IMR-90 (cell line): ENCODE measurements at regions not wholly inside any gene's neighbourhood (a gene's known extent, or its start where the extent isn't known, plus 50 kb on each side); places are given as distances from the start of the nearest gene placed in this dataset.

Experiments used
- ATAC-seq: fragments of 200-7000 bp; cut with Tn5 transposase; 2 replicates; pipeline ENCODE4 v1.9.1; 2020; ENCODE audit warnings: low read depth, mild to moderate bottlenecking, moderate library complexity
- BruUV-seq: library from RNA; stranded (reverse); fragments of 400-500 nt; replicated peaks from 2 replicates; lab custom pipeline; 2021; lab: Mats Ljungman, UMichigan
- CTCF ChIA-PET: fragments of 300-600 bp; formaldehyde crosslinking; extraction: SDS; loops from one replicate; lab custom pipeline; 2021; ENCODE audit warnings: antibody characterized with exemption; lab: Yijun Ruan, JAX
- POLR2A ChIA-PET: fragments of 300-600 bp; sonication (Branson Sonifier 250); formaldehyde crosslinking; loops from one replicate; lab custom pipeline; 2022; ENCODE audit warnings: antibody characterized with exemption; ENCODE audit not compliant: unreplicated experiment; lab: Charles Lee
- DNase-seq: peaks from one replicate; pipeline ENCODE4 v3.0.0; 2013
- H2AFZ ChIP-seq: replicated peaks from 2 replicates; pipeline ENCODE3; 2013; ENCODE audit warnings: low read length, mild to moderate bottlenecking; ENCODE audit not compliant: poor library complexity
- H2AK5ac ChIP-seq: 2 replicates; pipeline ENCODE4 v1.6.1; 2013; ENCODE audit warnings: low read depth, low read length, inconsistent platforms
- H2AK9ac ChIP-seq: replicated peaks from 2 replicates; pipeline ENCODE3; 2013; ENCODE audit warnings: mild to moderate bottlenecking, low read depth, low read length, moderate library complexity; ENCODE audit not compliant: poor library complexity
- H2BK120ac ChIP-seq: 2 replicates; pipeline ENCODE4 v1.6.1; 2013; ENCODE audit warnings: low read depth, low read length, inconsistent platforms
- H2BK15ac ChIP-seq: 3 replicates; pipeline ENCODE4 v1.6.1; 2013; ENCODE audit warnings: low read depth, low read length, inconsistent platforms
- H2BK20ac ChIP-seq: 2 replicates; pipeline ENCODE4 v1.6.1; 2013; ENCODE audit warnings: low read depth, mild to moderate bottlenecking, inconsistent platforms, low read length, moderate library complexity
- H2BK5ac ChIP-seq: 2 replicates; pipeline ENCODE4 v1.6.1; 2013; ENCODE audit warnings: mild to moderate bottlenecking, low read depth, low read length, inconsistent platforms; ENCODE audit not compliant: poor library complexity, severe bottlenecking
- H3K14ac ChIP-seq: replicated peaks from 2 replicates; pipeline ENCODE4 v1.6.1; 2013; ENCODE audit warnings: low read depth, low read length, inconsistent platforms
- H3K18ac ChIP-seq: 2 replicates; pipeline ENCODE4 v1.6.1; 2013; ENCODE audit warnings: low read depth, low read length, control low read depth
- H3K23ac ChIP-seq: 2 replicates; pipeline ENCODE4 v1.6.1; 2013; ENCODE audit warnings: low read depth, low read length, inconsistent platforms
- H3K27ac ChIP-seq: 2 replicates; pipeline ENCODE4 v1.5.1; 2013; ENCODE audit warnings: mild to moderate bottlenecking, control low read depth, low read length; ENCODE audit not compliant: insufficient read depth
- H3K27me3 ChIP-seq: 2 replicates; pipeline ENCODE4 v1.6.1; 2013; ENCODE audit warnings: low read length; ENCODE audit not compliant: control insufficient read depth, insufficient read depth
- H3K36me3 ChIP-seq: 2 replicates; pipeline ENCODE4 v1.6.1; 2013; ENCODE audit warnings: low read length, mixed read lengths; ENCODE audit not compliant: control insufficient read depth, insufficient read depth
- H3K4ac ChIP-seq: 2 replicates; pipeline ENCODE4 v1.6.1; 2013; ENCODE audit warnings: low read depth, low read length, inconsistent platforms
- H3K4me1 ChIP-seq: 2 replicates; pipeline ENCODE4 v1.6.1; 2013; ENCODE audit warnings: low read length, mixed read lengths; ENCODE audit not compliant: control insufficient read depth, insufficient read depth
- H3K4me2 ChIP-seq: 2 replicates; pipeline ENCODE4 v1.6.1; 2013; ENCODE audit warnings: low read depth, mild to moderate bottlenecking, control low read depth, low read length, moderate library complexity
- H3K4me3 ChIP-seq: 2 replicates; pipeline ENCODE4 v1.5.1; 2013; ENCODE audit warnings: low read depth, mild to moderate bottlenecking, control low read depth, low read length, moderate library complexity; ENCODE audit not compliant: insufficient read depth
- H3K56ac ChIP-seq: 2 replicates; pipeline ENCODE4 v1.6.1; 2013; ENCODE audit warnings: low read length, inconsistent platforms; ENCODE audit not compliant: insufficient read depth; ENCODE audit errors: extremely low read depth
- H3K79me1 ChIP-seq, 2 experiments: 2 replicates each; pipeline ENCODE4 v1.6.1; 2013; ENCODE audit warnings: low read length in 2 of 2, inconsistent platforms in 1 of 2, low read depth in 1 of 2
- H3K9ac ChIP-seq: 2 replicates; pipeline ENCODE4 v1.6.1; 2013; ENCODE audit warnings: low read depth, low read length, control low read depth
- H3K9me1 ChIP-seq: 2 replicates; pipeline ENCODE4 v1.6.1; 2013; ENCODE audit warnings: low read length, inconsistent platforms; ENCODE audit not compliant: insufficient read depth
- H3K9me3 ChIP-seq: 2 replicates; pipeline ENCODE4 v1.6.1; 2013; ENCODE audit warnings: low read length; ENCODE audit not compliant: control insufficient read depth, insufficient read depth
- H4K20me1 ChIP-seq: 2 replicates; pipeline ENCODE4 v1.6.1; 2013; ENCODE audit warnings: low read length, inconsistent platforms; ENCODE audit not compliant: insufficient read depth
- H4K5ac ChIP-seq: 2 replicates; pipeline ENCODE4 v1.6.1; 2013; ENCODE audit warnings: mild to moderate bottlenecking, low read depth, low read length, control low read depth
- H4K8ac ChIP-seq, 2 experiments: 2 replicates each; pipeline ENCODE4 v1.6.1; 2013; ENCODE audit warnings: low read depth in 2 of 2, low read length in 2 of 2, control low read depth in 1 of 2, inconsistent platforms in 1 of 2
- H4K91ac ChIP-seq: 2 replicates; pipeline ENCODE4 v1.6.1; 2013; ENCODE audit warnings: low read depth, low read length, inconsistent platforms; ENCODE audit not compliant: insufficient read depth
- MAZ ChIP-seq: IDR thresholded peaks from 2 replicates; pipeline ENCODE4 v1.6.1; 2012; ENCODE audit warnings: low read depth, mild to moderate bottlenecking, low read length, improper control_type of control experiment, moderate library complexity, borderline replicate concordance
- MXI1 ChIP-seq: IDR thresholded peaks from 2 replicates; pipeline ENCODE4 v1.6.1; 2012; ENCODE audit warnings: low read depth, mild to moderate bottlenecking, low read length, moderate library complexity, borderline replicate concordance
- WGBS, 2 experiments: methylation state at CpG; one replicate each; pipeline versions ENCODE4 v1.1.5 to v1.1.7; 2013; ENCODE audit warnings: missing lambda C conversion rate in 2 of 2; ENCODE audit not compliant: insufficient read length in 1 of 2; ENCODE audit errors: extremely low coverage in 2 of 2; 5-methylcytosine and 5-hydroxymethylcytosine counted together
- dilution Hi-C: fragments of 300-500 bp; cut with HindIII; formaldehyde crosslinking; loops from one replicate; pipeline ENCODE4 v1.14.3; 2018; ENCODE audit warnings: low sequenced_read_pairs; ENCODE audit not compliant: unreplicated experiment
- in situ Hi-C: fragments of 300-500 bp; cut with MboI; formaldehyde crosslinking; loops from 3 replicates; pipeline ENCODE4 v1.14.3; 2019; ENCODE audit warnings: low sequenced_read_pairs, inconsistent platforms, mixed read lengths
- intact Hi-C: fragments of 100-400 bp; cut with micrococcal nuclease; formaldehyde crosslinking; loops from 2 replicates; pipeline ENCODE4 v1.10.0; 2022
- TF ChIP-seq, protein P1 (sequence below): fragments of 150-350 bp; IDR thresholded peaks from 2 replicates; pipeline ENCODE4 v1.6.1; 2017; ENCODE audit warnings: mild to moderate bottlenecking, antibody characterized with exemption, low read length, low read depth
- TF ChIP-seq, protein P2 (sequence below): fragments of 150-350 bp; IDR thresholded peaks from 2 replicates; pipeline ENCODE4 v1.6.1; 2016; ENCODE audit warnings: low read depth, mild to moderate bottlenecking, low read length, moderate library complexity, borderline replicate concordance

DNA sequence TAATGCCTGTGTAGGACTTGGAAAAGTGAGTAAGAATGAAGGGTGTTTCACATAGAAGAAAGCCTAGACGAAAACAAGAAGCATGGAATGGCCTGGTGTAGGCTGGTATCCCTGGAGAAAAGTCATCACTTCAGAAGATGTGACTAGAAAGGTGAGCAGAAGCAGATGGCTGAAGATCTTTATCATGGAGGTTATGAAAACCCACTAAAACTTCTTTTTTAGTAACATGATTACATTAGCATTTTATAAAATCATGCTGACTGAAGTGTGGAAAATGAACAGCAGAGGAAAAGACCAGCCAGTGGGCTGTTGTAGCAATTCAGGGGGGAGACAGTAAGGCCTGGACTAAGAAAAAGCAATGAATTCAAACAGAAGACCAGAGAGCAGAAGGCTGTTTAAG, 114.5 kb upstream of the G2E3 start:
- no peak overlapping the region for H3K14ac ChIP-seq
- in situ Hi-C loops = no loop called here
- no CpG with 5 or more reads among the region's 1 CpG for WGBS, 2 experiments

More for the DNA sequence above, 114.5 kb upstream of the G2E3 start:
- H3K9me1 ChIP-seq = no peaks in the 10 kb centered on the region
- CTCF ChIA-PET = no interaction called here
- no peak overlapping the region for H3K9ac ChIP-seq
- no peak overlapping the region for H2BK120ac ChIP-seq
- no peak overlapping the region for H2BK5ac ChIP-seq
- no peak overlapping the region for H3K18ac ChIP-seq
- H4K91ac ChIP-seq = no peak overlapping the region
- H4K8ac ChIP-seq = no peak overlapping the region
- H3K27ac ChIP-seq = no peak overlapping the region
- no peak overlapping the region for H2AK9ac ChIP-seq
- intact Hi-C loops (no loop called here), dilution Hi-C loops (no loop called here)
- H4K20me1 ChIP-seq = no peaks in the 10 kb centered on the region
- DNase-seq (no peak), ATAC-seq (no peak)
- no TSS peak for BruUV-seq
- H2AFZ ChIP-seq = no peak overlapping the region
- POLR2A ChIA-PET = no interaction called here
- H3K79me1 ChIP-seq = no peaks in the 10 kb centered on the region
- no peaks in the 10 kb centered on the region for H3K9me3 ChIP-seq
- no peak overlapping the region for H2BK20ac ChIP-seq
- H3K56ac ChIP-seq = no peak overlapping the region
- H3K36me3 ChIP-seq = no peaks in the 10 kb centered on the region
- no peak overlapping the region for H3K23ac ChIP-seq
- H3K4me1 ChIP-seq = no peaks in the 10 kb centered on the region
- H3K4ac ChIP-seq = no peak overlapping the region
- TF ChIP-seq, protein P1, sequence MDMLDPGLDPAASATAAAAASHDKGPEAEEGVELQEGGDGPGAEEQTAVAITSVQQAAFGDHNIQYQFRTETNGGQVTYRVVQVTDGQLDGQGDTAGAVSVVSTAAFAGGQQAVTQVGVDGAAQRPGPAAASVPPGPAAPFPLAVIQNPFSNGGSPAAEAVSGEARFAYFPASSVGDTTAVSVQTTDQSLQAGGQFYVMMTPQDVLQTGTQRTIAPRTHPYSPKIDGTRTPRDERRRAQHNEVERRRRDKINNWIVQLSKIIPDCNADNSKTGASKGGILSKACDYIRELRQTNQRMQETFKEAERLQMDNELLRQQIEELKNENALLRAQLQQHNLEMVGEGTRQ = no peak
- TF ChIP-seq MAZ (no peak), MXI1 (no peak)
- TF ChIP-seq, protein P2, sequence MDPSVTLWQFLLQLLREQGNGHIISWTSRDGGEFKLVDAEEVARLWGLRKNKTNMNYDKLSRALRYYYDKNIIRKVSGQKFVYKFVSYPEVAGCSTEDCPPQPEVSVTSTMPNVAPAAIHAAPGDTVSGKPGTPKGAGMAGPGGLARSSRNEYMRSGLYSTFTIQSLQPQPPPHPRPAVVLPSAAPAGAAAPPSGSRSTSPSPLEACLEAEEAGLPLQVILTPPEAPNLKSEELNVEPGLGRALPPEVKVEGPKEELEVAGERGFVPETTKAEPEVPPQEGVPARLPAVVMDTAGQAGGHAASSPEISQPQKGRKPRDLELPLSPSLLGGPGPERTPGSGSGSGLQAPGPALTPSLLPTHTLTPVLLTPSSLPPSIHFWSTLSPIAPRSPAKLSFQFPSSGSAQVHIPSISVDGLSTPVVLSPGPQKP = no peak
- no peak overlapping the region for H2BK15ac ChIP-seq
- peaks cover 5% of the 10 kb centered on the region for H3K27me3 ChIP-seq
- no peak overlapping the region for H3K4me2 ChIP-seq
- H4K5ac ChIP-seq = no peak overlapping the region
- no peak overlapping the region for H2AK5ac ChIP-seq
- no peak overlapping the region for H3K4me3 ChIP-seq
